Keratinocyte (primary cell): ENCODE measurements at regions not wholly inside any gene's neighbourhood (a gene's known extent, or its start where the extent isn't known, plus 50 kb on each side); places are given as distances from the start of the nearest gene placed in this dataset.

Experiments
- DNase-seq: peaks from one replicate; pipeline ENCODE4 v3.0.0-alpha.2; 2011; ENCODE audit warnings: low read depth, missing footprints, low spot score
- FAIRE-seq: peaks from 2 replicates; lab custom pipeline; 2011; peaks lifted over from hg19 to GRCh38; lab: Jason Lieb, UNC
- H2AFZ ChIP-seq: 2 replicates; pipeline ENCODE4 v1.6.0; 2012; ENCODE audit warnings: low read length, control low read depth, inconsistent platforms; ENCODE audit not compliant: control insufficient read depth
- H3K27ac ChIP-seq: 2 replicates; pipeline ENCODE4 v1.5.1; 2011; ENCODE audit warnings: low read length; ENCODE audit not compliant: control insufficient read depth, insufficient read depth
- H3K27me3 ChIP-seq: 3 replicates; pipeline ENCODE4 v1.6.0; 2011; ENCODE audit warnings: low read length; ENCODE audit not compliant: control insufficient read depth, insufficient read depth; ENCODE audit errors: extremely low read depth
- H3K36me3 ChIP-seq, 2 experiments: 2 replicates in 1 of 2; 3 replicates in 1 of 2; pipeline ENCODE4 v1.5.1; 2011; ENCODE audit warnings: low read length in 2 of 2, mild to moderate bottlenecking in 1 of 2; ENCODE audit not compliant: control insufficient read depth in 2 of 2, insufficient read depth in 2 of 2; ENCODE audit errors: extremely low read depth in 1 of 2
- H3K4me1 ChIP-seq: 3 replicates; pipeline ENCODE4 v1.5.1; 2011; ENCODE audit warnings: low read length; ENCODE audit not compliant: control insufficient read depth, insufficient read depth; ENCODE audit errors: extremely low read depth
- H3K4me2 ChIP-seq: 3 replicates; pipeline ENCODE4 v1.6.0; 2011; ENCODE audit warnings: low read depth, low read length; ENCODE audit not compliant: control insufficient read depth, insufficient read depth; ENCODE audit errors: extremely low read depth
- H3K4me3 ChIP-seq, 3 experiments: fragments of 200-600 bp in 1 of 3; sonication (generic) in 1 of 3; 2 replicates in 2 of 3; 3 replicates in 1 of 3; pipeline ENCODE4 v1.5.1; 2011 to 2016; ENCODE audit warnings: low read length in 3 of 3, mild to moderate bottlenecking in 3 of 3, control low read depth in 2 of 3, inconsistent platforms in 1 of 3, low read depth in 1 of 3, mixed read lengths in 1 of 3, mixed run types in 1 of 3, moderate library complexity in 1 of 3; ENCODE audit not compliant: control insufficient read depth in 2 of 3, insufficient read depth in 2 of 3; ENCODE audit errors: extremely low read depth in 1 of 3
- H3K79me2 ChIP-seq: 2 replicates; pipeline ENCODE4 v1.6.0; 2012; ENCODE audit warnings: low read length; ENCODE audit not compliant: control insufficient read depth, insufficient read depth
- H3K9ac ChIP-seq: 3 replicates; pipeline ENCODE4 v1.6.0; 2011; ENCODE audit warnings: low read length; ENCODE audit not compliant: control insufficient read depth, insufficient read depth; ENCODE audit errors: extremely low read depth
- H3K9me1 ChIP-seq: 3 replicates; pipeline ENCODE4 v1.6.0; 2011; ENCODE audit warnings: low read length; ENCODE audit not compliant: control insufficient read depth, insufficient read depth; ENCODE audit errors: extremely low read depth
- H3K9me3 ChIP-seq: 2 replicates; pipeline ENCODE4 v1.5.1; 2012; ENCODE audit warnings: low read depth, low read length; ENCODE audit not compliant: control insufficient read depth
- H4K20me1 ChIP-seq: 3 replicates; pipeline ENCODE4 v1.6.0; 2011; ENCODE audit warnings: low read length; ENCODE audit not compliant: control insufficient read depth, insufficient read depth; ENCODE audit errors: extremely low read depth
- EZH2 ChIP-seq: IDR thresholded peaks from one replicate; pipeline ENCODE4 v1.6.1; 2012; ENCODE audit warnings: inconsistent platforms, mild to moderate bottlenecking, low read length, moderate library complexity
- dilution Hi-C: fragments of 300-500 bp; cut with MboI; formaldehyde crosslinking; loops from one replicate; pipeline ENCODE4 v1.7.0; 2020; ENCODE audit warnings: low sequenced_read_pairs; ENCODE audit not compliant: extremely low pct_ligation_motif_present
- TF ChIP-seq, protein P1 (sequence below), 3 experiments: IDR thresholded peaks in 1 of 3; conservative IDR thresholded peaks in 1 of 3; optimal IDR thresholded peaks in 1 of 3; 2 replicates in 2 of 3; 3 replicates in 1 of 3; pipeline versions ENCODE3 to v1.5.1; 2011; ENCODE audit warnings: low read length in 3 of 3, mild to moderate bottlenecking in 3 of 3, moderate library complexity in 2 of 3, control low read depth in 1 of 3, inconsistent platforms in 1 of 3; ENCODE audit not compliant: insufficient read depth in 2 of 3; ENCODE audit errors: extremely low read depth in 1 of 3

DNA sequence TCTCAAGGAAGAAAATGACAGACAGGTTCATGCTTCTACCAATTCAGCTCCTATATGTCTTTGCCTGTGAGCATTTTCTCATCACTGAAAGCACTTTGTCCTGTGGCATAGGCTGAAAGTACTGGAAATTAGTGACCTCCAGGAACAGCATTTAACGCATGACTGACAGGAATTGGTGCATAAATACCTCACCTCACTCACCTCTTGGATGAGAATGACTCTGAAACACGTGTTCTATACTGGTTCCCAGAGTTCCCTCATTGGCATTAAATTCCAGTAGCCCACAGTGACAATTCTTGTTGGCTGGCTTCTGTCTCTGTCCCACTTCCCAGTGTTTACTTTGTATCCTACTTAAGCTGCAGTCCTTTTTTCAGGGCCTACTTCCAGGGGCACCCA, 83.4 kb upstream of the MAPRE2 start:
- Histone ChIP-seq H3K9me3 (no peaks in the 10 kb centered on the region), H3K79me2 (no peaks in the 10 kb centered on the region), H4K20me1 (no peaks in the 10 kb centered on the region), H3K4me1 (no peaks in the 10 kb centered on the region), H3K36me3 (no peaks in the 10 kb centered on the region), H2AFZ (no peak overlapping the region), H3K9ac (no peak overlapping the region), H3K4me2 (no peak overlapping the region), H3K9me1 (no peaks in the 10 kb centered on the region), H3K4me3 (no peak overlapping the region), H3K27ac (no peak overlapping the region), H3K27me3 (no peaks in the 10 kb centered on the region)
- dilution Hi-C loops, result no loop called here
- DNase-seq (no peak), FAIRE-seq (no peak)
- TF ChIP-seq EZH2, result no peak
- TF ChIP-seq, protein P1, sequence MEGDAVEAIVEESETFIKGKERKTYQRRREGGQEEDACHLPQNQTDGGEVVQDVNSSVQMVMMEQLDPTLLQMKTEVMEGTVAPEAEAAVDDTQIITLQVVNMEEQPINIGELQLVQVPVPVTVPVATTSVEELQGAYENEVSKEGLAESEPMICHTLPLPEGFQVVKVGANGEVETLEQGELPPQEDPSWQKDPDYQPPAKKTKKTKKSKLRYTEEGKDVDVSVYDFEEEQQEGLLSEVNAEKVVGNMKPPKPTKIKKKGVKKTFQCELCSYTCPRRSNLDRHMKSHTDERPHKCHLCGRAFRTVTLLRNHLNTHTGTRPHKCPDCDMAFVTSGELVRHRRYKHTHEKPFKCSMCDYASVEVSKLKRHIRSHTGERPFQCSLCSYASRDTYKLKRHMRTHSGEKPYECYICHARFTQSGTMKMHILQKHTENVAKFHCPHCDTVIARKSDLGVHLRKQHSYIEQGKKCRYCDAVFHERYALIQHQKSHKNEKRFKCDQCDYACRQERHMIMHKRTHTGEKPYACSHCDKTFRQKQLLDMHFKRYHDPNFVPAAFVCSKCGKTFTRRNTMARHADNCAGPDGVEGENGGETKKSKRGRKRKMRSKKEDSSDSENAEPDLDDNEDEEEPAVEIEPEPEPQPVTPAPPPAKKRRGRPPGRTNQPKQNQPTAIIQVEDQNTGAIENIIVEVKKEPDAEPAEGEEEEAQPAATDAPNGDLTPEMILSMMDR (optimal IDR thresholded peaks at IDR 0.05 in 1 of 3, IDR thresholded peaks at IDR 0.05 in 1 of 3, conservative IDR thresholded peaks at IDR 0.05 in 1 of 3; ENCODE audit: extremely low read depth in 1 of 3, insufficient read depth in 2 of 3, low read length in 3 of 3), result no peak

DNA sequence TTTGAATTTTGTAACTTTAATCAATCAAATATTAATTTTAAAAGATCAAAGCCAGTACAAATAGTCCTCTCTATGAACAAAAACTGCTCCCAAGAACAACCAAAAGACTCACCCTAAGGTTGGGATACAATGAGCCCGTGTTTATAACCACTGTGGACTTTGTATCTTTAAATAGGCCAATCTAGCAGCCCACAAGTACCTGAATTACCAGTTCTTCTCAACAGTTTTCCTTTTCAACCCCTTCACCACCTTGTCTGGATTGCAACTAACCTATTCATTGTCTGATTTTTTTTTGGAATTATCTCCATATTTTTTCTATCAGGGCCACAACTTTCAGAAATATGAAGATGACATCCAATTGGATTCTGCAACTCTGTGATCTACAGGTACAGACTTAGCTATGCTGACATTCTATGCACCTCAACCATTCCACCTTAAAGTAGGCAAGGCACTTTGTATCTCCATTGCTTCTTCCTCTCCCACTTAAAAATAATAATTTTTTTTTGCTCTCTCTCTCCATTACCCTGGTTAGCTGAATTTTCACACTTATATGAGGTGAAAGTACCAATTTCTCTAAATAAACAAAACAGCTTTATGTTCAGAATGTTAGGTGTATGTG, 81.9 kb upstream of the MAPRE2 start:
- no peak for FAIRE-seq
- Histone ChIP-seq H4K20me1 (no peaks in the 10 kb centered on the region), H2AFZ (no peak overlapping the region)

More for the DNA sequence above, 81.9 kb upstream of the MAPRE2 start:
- Histone ChIP-seq H3K27me3 (no peaks in the 10 kb centered on the region), H3K4me2 (no peak overlapping the region), H3K79me2 (no peaks in the 10 kb centered on the region), H3K9me3 (no peaks in the 10 kb centered on the region), H3K4me3 (no peak overlapping the region), H3K9ac (no peak overlapping the region), H3K4me1 (no peaks in the 10 kb centered on the region), H3K9me1 (no peaks in the 10 kb centered on the region), H3K27ac (no peak overlapping the region), H3K36me3 (no peaks in the 10 kb centered on the region)
- TF ChIP-seq, protein P1 (optimal IDR thresholded peaks at IDR 0.05 in 1 of 3, IDR thresholded peaks at IDR 0.05 in 1 of 3, conservative IDR thresholded peaks at IDR 0.05 in 1 of 3; ENCODE audit: extremely low read depth in 1 of 3, insufficient read depth in 2 of 3, low read length in 3 of 3), result no peak
- no peak for TF ChIP-seq EZH2
- no peak for DNase-seq
- dilution Hi-C loops, result no loop called here
